Fibroblast of lung (primary cell): ENCODE measurements at regions not wholly inside any gene's neighbourhood (a gene's known extent, or its start where the extent isn't known, plus 50 kb on each side); places are given as distances from the start of the nearest gene placed in this dataset.

ENCODE experiments used
- DNase-seq, 2 donors: peaks; one replicate each; pipeline versions ENCODE4 v3.0.0 to v3.0.0-alpha.2; 2010; ENCODE audit warnings: low read depth in 2 of 2
- H2AFZ ChIP-seq: 2 replicates; pipeline ENCODE4 v1.5.1; 2012; ENCODE audit warnings: low read length, control low read depth, inconsistent platforms
- H3K27ac ChIP-seq: 2 replicates; pipeline ENCODE4 v1.5.1; 2011; ENCODE audit warnings: low read length, control low read depth; ENCODE audit not compliant: insufficient read depth
- H3K27me3 ChIP-seq: 2 replicates; pipeline ENCODE4 v1.5.1; 2011; ENCODE audit warnings: mild to moderate bottlenecking, low read length; ENCODE audit not compliant: control insufficient read depth, insufficient read depth
- H3K36me3 ChIP-seq: 2 replicates; pipeline ENCODE4 v1.5.1; 2011; ENCODE audit warnings: low read length; ENCODE audit not compliant: control insufficient read depth, insufficient read depth
- H3K4me1 ChIP-seq: 2 replicates; pipeline ENCODE4 v1.5.1; 2011; ENCODE audit warnings: low read length; ENCODE audit not compliant: control insufficient read depth, insufficient read depth; ENCODE audit errors: extremely low read depth
- H3K4me2 ChIP-seq: 2 replicates; pipeline ENCODE4 v1.5.1; 2011; ENCODE audit warnings: low read length, control low read depth; ENCODE audit not compliant: insufficient read depth; ENCODE audit errors: extremely low read depth
- H3K4me3 ChIP-seq, 4 experiments: fragments of 200-600 bp in 1 of 4; sonication (generic) in 1 of 4; replicated peaks in 1 of 4; 2 replicates each; pipeline ENCODE4 v1.5.1; 2011 to 2016; ENCODE audit warnings: low read length in 4 of 4, low read depth in 3 of 4, mild to moderate bottlenecking in 3 of 4, control low read depth in 2 of 4, inconsistent platforms in 1 of 4, mixed read lengths in 1 of 4; ENCODE audit not compliant: insufficient read depth in 1 of 4; ENCODE audit errors: control extremely low read depth in 1 of 4
- H3K79me2 ChIP-seq: 2 replicates; pipeline ENCODE4 v1.5.1; 2012; ENCODE audit warnings: mild to moderate bottlenecking, low read length, inconsistent platforms; ENCODE audit not compliant: control insufficient read depth, insufficient read depth
- H3K9ac ChIP-seq: 2 replicates; pipeline ENCODE4 v1.5.1; 2011; ENCODE audit warnings: mild to moderate bottlenecking, low read length, control low read depth; ENCODE audit not compliant: insufficient read depth
- H3K9me3 ChIP-seq: 2 replicates; pipeline ENCODE4 v1.5.1; 2012; ENCODE audit warnings: low read depth, low read length; ENCODE audit not compliant: control insufficient read depth, insufficient read depth
- H4K20me1 ChIP-seq: 2 replicates; pipeline ENCODE4 v1.5.1; 2011; ENCODE audit warnings: low read length; ENCODE audit not compliant: control insufficient read depth, insufficient read depth; ENCODE audit errors: extremely low read depth
- CTCF ChIP-seq, 2 donors: IDR thresholded peaks in 1 of 2; conservative IDR thresholded peaks in 1 of 2; 1 replicate in 1 of 2; 2 replicates in 1 of 2; pipeline ENCODE4 v1.5.1; 2011 to 2012; ENCODE audit warnings: low read length in 2 of 2, control low read depth in 1 of 2, inconsistent platforms in 1 of 2, low read depth in 1 of 2, mild to moderate bottlenecking in 1 of 2
- EZH2 ChIP-seq: IDR thresholded peaks from 2 replicates; pipeline ENCODE4 v1.5.1; 2012; ENCODE audit warnings: low read length, control low read depth, mild to moderate bottlenecking; ENCODE audit errors: missing control alignments

GRCh38 chr11:109885006-109885405, 208.2 kb upstream of the ZC3H12C start:
- Histone ChIP-seq H3K9ac (no peak overlapping the region), H2AFZ (no peak overlapping the region), H3K36me3 (no peaks in the 10 kb centered on the region), H3K27ac (no peak overlapping the region), H3K9me3 (no peaks in the 10 kb centered on the region), H3K4me1 (no peaks in the 10 kb centered on the region), H3K4me3 (no peak overlapping the region), H3K79me2 (no peaks in the 10 kb centered on the region), H3K27me3 (no peaks in the 10 kb centered on the region), H3K4me2 (no peak overlapping the region), H4K20me1 (no peaks in the 10 kb centered on the region)
- no peak for DNase-seq
- no peak for TF ChIP-seq CTCF (conservative IDR thresholded peaks at IDR 0.05 in 1 of 2, IDR thresholded peaks at IDR 0.05 in 1 of 2; ENCODE audit: low read depth in 1 of 2, low read length in 2 of 2)
- TF ChIP-seq EZH2 = no peak

GRCh38 chr11:109892321-109892794, 200.8 kb upstream of the ZC3H12C start:
- H3K27ac ChIP-seq = no peak overlapping the region
- H2AFZ ChIP-seq = no peak overlapping the region
- TF ChIP-seq CTCF (conservative IDR thresholded peaks at IDR 0.05 in 1 of 2, IDR thresholded peaks at IDR 0.05 in 1 of 2; ENCODE audit: low read depth in 1 of 2, low read length in 2 of 2) (no peak), EZH2 (no peak)
- H3K27me3 ChIP-seq = no peaks in the 10 kb centered on the region
- no peak overlapping the region for H3K4me3 ChIP-seq
- H3K36me3 ChIP-seq = no peaks in the 10 kb centered on the region
- no peaks in the 10 kb centered on the region for H3K9me3 ChIP-seq
- H3K4me1 ChIP-seq = no peaks in the 10 kb centered on the region
- no peak overlapping the region for H3K9ac ChIP-seq
- H3K4me2 ChIP-seq = no peak overlapping the region
- H3K79me2 ChIP-seq = no peaks in the 10 kb centered on the region
- no peaks in the 10 kb centered on the region for H4K20me1 ChIP-seq
- DNase-seq = peak in 1 of 2 donors; percentile 11

- TF ChIP-seq EZH2 = no peak
- no peak for TF ChIP-seq CTCF (conservative IDR thresholded peaks at IDR 0.05 in 1 of 2, IDR thresholded peaks at IDR 0.05 in 1 of 2; ENCODE audit: low read depth in 1 of 2, low read length in 2 of 2)
- no peaks in the 10 kb centered on the region for H3K36me3 ChIP-seq
- H3K4me2 ChIP-seq = no peak overlapping the region
- H3K9ac ChIP-seq = no peak overlapping the region
- no peaks in the 10 kb centered on the region for H4K20me1 ChIP-seq
- H3K27ac ChIP-seq = no peak overlapping the region
- H3K27me3 ChIP-seq = no peaks in the 10 kb centered on the region
- no peaks in the 10 kb centered on the region for H3K4me1 ChIP-seq
- DNase-seq = no peak
- no peak overlapping the region for H3K4me3 ChIP-seq
- H3K79me2 ChIP-seq = no peaks in the 10 kb centered on the region
- no peak overlapping the region for H2AFZ ChIP-seq
- H3K9me3 ChIP-seq = no peaks in the 10 kb centered on the region
Measured at GRCh38 chr11:109894242-109894641, 198.9 kb upstream of the ZC3H12C start.
